Activated T-cell treated with anti-CD3 and anti-CD28 coated beads for 48 hours (primary cell): ENCODE measurements at regions not wholly inside any gene's neighbourhood (a gene's known extent, or its start where the extent isn't known, plus 50 kb on each side); places are given as distances from the start of the nearest gene placed in this dataset.
"Not testable (repeated sequence)": the region's sequence is repeated elsewhere in the genome, so short reads cannot be mapped to it uniquely, and the experiment has no call there.

Experiments
- DNase-seq: peaks from one replicate; pipeline ENCODE4 v3.0.0-alpha.2; 2020; ENCODE audit warnings: low read depth

GRCh38 chr16:35574011-35574410, 2114.6 kb downstream of the TP53TG3F start:
- no peak for DNase-seq

GRCh38 chr16:35574454-35575431, 2115.3 kb downstream of the TP53TG3F start:
- no peak for DNase-seq

GRCh38 chr16:35575432-35575821, 2116.0 kb downstream of the TP53TG3F start:
- DNase-seq = no peak

- no peak for DNase-seq
These were observed 2126.0 kb downstream of the TP53TG3F start for GRCh38 chr16:35585411-35585810.

GRCh38 chr16:35590913-35591312, 2131.5 kb downstream of the TP53TG3F start:
- DNase-seq = not testable (repeated sequence)

GRCh38 chr16:35596467-35596866, 2137.1 kb downstream of the TP53TG3F start:
- DNase-seq = no peak

GRCh38 chr16:35598696-35599332, 2139.4 kb downstream of the TP53TG3F start:
- no peak for DNase-seq

- no peak for DNase-seq
These were observed 2140.2 kb downstream of the TP53TG3F start for GRCh38 chr16:35599429-35600160.

GRCh38 chr16:35600161-35600555, 2140.7 kb downstream of the TP53TG3F start:
- DNase-seq = not testable (repeated sequence)

GRCh38 chr16:35602116-35602515, 2142.7 kb downstream of the TP53TG3F start:
- DNase-seq = no peak

GRCh38 chr16:35603371-35603770, 2144.0 kb downstream of the TP53TG3F start:
- not testable (repeated sequence) for DNase-seq

GRCh38 chr16:35605921-35606320, 2146.5 kb downstream of the TP53TG3F start:
- DNase-seq = no peak

GRCh38 chr16:35614883-35615282, 2155.5 kb downstream of the TP53TG3F start:
- not testable (repeated sequence) for DNase-seq

- DNase-seq = not testable (repeated sequence)
These were observed 2159.8 kb downstream of the TP53TG3F start for GRCh38 chr16:35619176-35619575.

GRCh38 chr16:35626041-35626440, 2166.6 kb downstream of the TP53TG3F start:
- no peak for DNase-seq

GRCh38 chr16:35628976-35629375, 2169.6 kb downstream of the TP53TG3F start:
- no peak for DNase-seq

GRCh38 chr16:35631261-35631945, 2172.0 kb downstream of the TP53TG3F start:
- DNase-seq = no peak

- no peak for DNase-seq
These were observed 2177.2 kb downstream of the TP53TG3F start for GRCh38 chr16:35636480-35637230.

GRCh38 chr16:35637683-35638082, 2178.3 kb downstream of the TP53TG3F start:
- DNase-seq = no peak

GRCh38 chr16:35639233-35640205, 2180.1 kb downstream of the TP53TG3F start:
- no peak for DNase-seq
